ENCODE measurements at regions not wholly inside any gene's neighbourhood (a gene's known extent, or its start where the extent isn't known, plus 50 kb on each side); places are given as distances from the start of the nearest gene placed in this dataset.

DNA sequence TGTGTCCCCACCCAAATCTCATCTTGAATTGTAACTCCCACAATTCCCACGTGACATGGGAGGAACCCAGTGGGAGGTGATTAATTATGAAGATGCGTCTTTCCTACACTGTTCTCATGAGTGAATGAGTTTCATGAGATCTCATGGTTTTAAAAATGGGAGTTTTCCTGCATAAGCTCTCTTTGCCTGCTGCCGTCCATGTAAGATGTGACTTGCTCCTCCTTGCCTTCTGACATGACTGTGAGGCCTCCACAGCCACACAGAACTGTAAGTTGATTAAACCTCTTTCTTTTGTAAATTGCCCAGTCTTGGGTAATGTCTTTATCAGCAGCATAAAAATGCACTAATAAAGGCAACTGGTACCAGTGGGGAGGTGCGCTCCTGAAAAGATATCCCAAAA is 67.7 kb upstream of the DRGX start:
- DNase-seq, result no peak

DNA sequence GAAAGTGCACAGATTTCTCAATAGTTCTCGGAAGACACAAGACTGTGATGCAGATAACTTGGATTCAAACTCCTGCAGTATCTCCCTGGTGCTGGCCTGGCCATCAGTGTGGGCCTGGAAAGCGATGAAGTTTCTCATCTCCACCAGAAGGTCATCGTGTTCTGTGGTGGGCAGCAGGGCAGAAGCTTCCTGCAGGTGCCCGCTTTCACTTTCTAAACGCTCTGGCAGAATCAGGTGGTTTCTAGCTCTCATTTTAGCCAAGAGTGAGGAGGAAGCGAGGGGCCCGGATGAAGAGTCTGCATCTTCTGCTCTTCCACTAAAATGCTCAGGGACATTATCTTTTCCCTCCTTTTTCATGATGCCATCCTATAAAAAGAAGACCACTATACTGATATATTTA is 63.0 kb upstream of the DRGX start:
- DNase-seq, result no peak

DNA sequence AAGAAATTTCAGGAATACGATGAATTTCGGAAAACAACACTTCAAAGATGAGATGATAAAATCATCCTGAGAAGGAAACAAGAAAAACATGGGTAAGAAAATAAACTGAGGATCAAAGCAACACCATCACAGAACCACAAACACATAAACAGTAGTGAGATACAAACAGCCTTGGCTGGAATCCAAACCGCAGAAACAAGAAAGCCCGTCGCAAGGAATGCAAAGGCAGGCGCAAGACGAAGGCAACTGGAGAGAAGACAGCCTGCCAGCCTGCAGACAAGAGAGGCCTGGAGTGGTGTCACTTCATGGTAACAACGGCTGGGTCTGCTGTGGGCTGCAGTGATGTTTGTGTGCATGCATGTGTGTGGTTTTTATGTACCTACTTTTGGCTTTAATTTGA is 61.8 kb upstream of the DRGX start:
- DNase-seq, result peak; percentile 15 to 18

DNA sequence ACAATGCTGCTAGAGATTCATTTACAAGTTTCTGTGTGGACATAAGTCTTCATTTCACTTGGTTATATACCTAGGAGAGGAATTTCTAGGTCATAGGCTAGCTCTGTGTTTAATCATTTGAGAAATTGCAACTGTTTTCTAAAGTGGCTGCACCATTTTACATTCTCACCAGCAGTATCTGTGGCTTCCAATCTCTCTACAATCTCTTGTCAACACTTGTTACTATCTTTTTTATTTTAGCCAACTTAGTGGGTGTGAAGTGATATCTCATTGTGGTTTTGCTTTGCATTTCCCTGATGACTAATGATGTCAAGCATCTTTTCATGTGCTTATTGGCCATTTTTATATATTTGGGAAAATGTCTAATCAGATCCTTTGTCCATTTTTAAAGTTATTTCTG is 53.0 kb upstream of the DRGX start:
- DNase-seq, result no peak

DNA sequence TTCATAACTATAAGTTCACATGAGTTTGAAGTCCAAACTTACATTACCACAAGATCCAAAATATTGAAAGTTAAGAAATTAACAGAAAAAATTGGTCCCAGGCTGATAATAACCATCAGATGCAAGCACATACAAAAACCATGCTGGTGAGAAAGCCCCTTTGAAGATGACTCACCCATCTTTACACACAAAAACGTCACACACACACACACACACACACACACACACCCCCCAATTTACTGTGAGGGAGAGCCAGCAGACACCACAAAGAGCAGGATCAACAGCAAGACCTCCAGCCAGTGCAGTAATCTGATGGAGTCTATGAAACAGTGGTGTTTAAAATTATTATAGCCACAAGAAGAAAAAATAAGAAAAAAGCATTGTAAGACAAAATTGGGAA is 50.1 kb upstream of the DRGX start:
- no peak for DNase-seq

Data from right lung (tissue), 2 donors.